ENCODE measurements at regions not wholly inside any gene's neighbourhood (a gene's known extent, or its start where the extent isn't known, plus 50 kb on each side); places are given as distances from the start of the nearest gene placed in this dataset.

- Histone ChIP-seq H3K9me3 (no peaks in the 10 kb centered on the region), H3K27me3 (replicated peaks; ENCODE audit: control insufficient read depth, insufficient read depth, low read length) (no peaks in the 10 kb centered on the region), H3K36me3 (ENCODE audit: control insufficient read depth, insufficient read depth, low read length) (no peaks in the 10 kb centered on the region), H3K4me3 (ENCODE audit: low read depth, low read length) (no peak overlapping the region), H3K4me1 (no peaks in the 10 kb centered on the region)
- no peak for DNase-seq
- Mint-ChIP-seq H3K4me3 (ENCODE audit: unreplicated experiment) (no peak overlapping the region), H3K4me1 (ENCODE audit: low read depth, unreplicated experiment) (no peaks in the 10 kb centered on the region), H3K27me3 (ENCODE audit: insufficient read depth, unreplicated experiment) (peaks cover 8% of the 10 kb centered on the region), H3K9me3 (ENCODE audit: unreplicated experiment) (no peaks in the 10 kb centered on the region), H3K27ac (ENCODE audit: unreplicated experiment) (no peak overlapping the region), H3K36me3 (ENCODE audit: insufficient read depth, unreplicated experiment) (no peaks in the 10 kb centered on the region)
- no peak for TF ChIP-seq CTCF (IDR thresholded peaks at IDR 0.05; ENCODE audit: insufficient read depth in 1 of 2, low read depth in 1 of 2, low read length in 1 of 2, severe bottlenecking in 1 of 2, unreplicated experiment in 1 of 2)
- ChIA-PET CTCF (interaction anchor here (1.0 to 1.1 kb wide), 2 partner anchors 33 to 55 kb away, joined by 3 read pairs; no protein-coding TSS in a partner anchor), POLR2A (no interaction called here)
- no TSS peak for BruUV-seq (replicated peaks)
- intact Hi-C loops (cut with micrococcal nuclease; ENCODE audit: unreplicated experiment), result no loop called here
These were observed 278.0 kb downstream of the CCSER2 start for GRCh38 chr10:84606428-84606827.

DNA sequence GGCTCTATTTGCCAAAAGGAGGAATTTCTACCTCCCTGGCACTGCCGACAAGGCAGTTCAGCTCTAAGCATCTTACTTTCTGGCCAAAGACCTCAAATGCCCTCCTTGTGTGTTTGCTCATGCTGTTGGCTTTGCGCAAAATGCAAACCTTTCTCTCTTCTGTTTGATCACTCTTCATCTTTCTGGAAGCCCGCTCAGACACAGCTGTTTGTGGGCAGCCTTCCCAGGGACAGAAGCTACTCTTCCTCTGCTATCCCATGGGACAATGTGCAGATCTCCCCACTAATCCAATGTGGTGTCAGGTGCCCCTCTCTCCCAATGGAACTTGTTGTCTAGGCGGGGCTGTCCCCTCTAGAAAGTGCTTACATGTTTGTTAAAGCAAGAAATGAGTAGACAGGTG, 278.7 kb downstream of the CCSER2 start:
- intact Hi-C loops (cut with micrococcal nuclease; ENCODE audit: unreplicated experiment), result no loop called here
- no TSS peak for BruUV-seq (replicated peaks)
- no peaks in the 10 kb centered on the region for H3K9me3 Mint-ChIP-seq (ENCODE audit: unreplicated experiment)
- Histone ChIP-seq H3K4me3 (ENCODE audit: low read depth, low read length) (no peak overlapping the region), H3K27me3 (replicated peaks; ENCODE audit: control insufficient read depth, insufficient read depth, low read length) (no peaks in the 10 kb centered on the region), H3K9me3 (no peaks in the 10 kb centered on the region), H3K4me1 (no peaks in the 10 kb centered on the region), H3K36me3 (ENCODE audit: control insufficient read depth, insufficient read depth, low read length) (no peaks in the 10 kb centered on the region)
- H3K27ac Mint-ChIP-seq (ENCODE audit: unreplicated experiment), result no peak overlapping the region
- no peak for DNase-seq
- ChIA-PET CTCF (interaction anchor here (1.0 kb wide), 1 partner anchor 33 kb away, joined by 3 read pairs; no protein-coding TSS in a partner anchor), POLR2A (no interaction called here)
- H3K4me3 Mint-ChIP-seq (ENCODE audit: unreplicated experiment), result no peak overlapping the region
- no peaks in the 10 kb centered on the region for H3K4me1 Mint-ChIP-seq (ENCODE audit: low read depth, unreplicated experiment)
- H3K36me3 Mint-ChIP-seq (ENCODE audit: insufficient read depth, unreplicated experiment), result no peaks in the 10 kb centered on the region
- TF ChIP-seq CTCF (IDR thresholded peaks at IDR 0.05; ENCODE audit: insufficient read depth in 1 of 2, low read depth in 1 of 2, low read length in 1 of 2, severe bottlenecking in 1 of 2, unreplicated experiment in 1 of 2), result no peak
- peaks cover 8% of the 10 kb centered on the region for H3K27me3 Mint-ChIP-seq (ENCODE audit: insufficient read depth, unreplicated experiment)

DNA sequence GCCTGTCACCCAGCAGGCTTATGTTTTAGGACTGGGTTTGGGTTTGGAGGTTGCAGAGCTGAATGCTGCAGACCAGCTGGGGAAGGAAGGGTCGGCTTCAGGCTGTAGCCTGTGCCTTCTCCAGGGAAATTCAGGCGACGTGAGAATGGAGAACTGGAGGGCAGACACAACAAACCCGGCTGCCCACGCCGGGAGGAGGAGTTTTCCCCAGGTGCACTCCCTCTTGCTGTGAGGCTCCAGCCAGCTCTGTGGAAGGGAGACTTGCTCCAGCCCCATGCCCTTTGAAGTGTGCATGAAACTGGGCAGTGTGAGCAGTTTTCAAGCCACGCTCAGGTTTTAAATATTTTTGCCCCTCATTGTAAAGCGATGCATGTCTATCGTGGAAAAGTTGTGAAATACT, 279.1 kb downstream of the CCSER2 start:
- TF ChIP-seq CTCF (IDR thresholded peaks at IDR 0.05; ENCODE audit: insufficient read depth in 1 of 2, low read depth in 1 of 2, low read length in 1 of 2, severe bottlenecking in 1 of 2, unreplicated experiment in 1 of 2), result no peak
- H3K4me1 Mint-ChIP-seq (ENCODE audit: low read depth, unreplicated experiment), result no peaks in the 10 kb centered on the region
- no TSS peak for BruUV-seq (replicated peaks)
- CTCF ChIA-PET, result no interaction called here
- H3K27me3 Mint-ChIP-seq (ENCODE audit: insufficient read depth, unreplicated experiment), result peaks cover 8% of the 10 kb centered on the region
- no peaks in the 10 kb centered on the region for H3K9me3 Mint-ChIP-seq (ENCODE audit: unreplicated experiment)
- Histone ChIP-seq H3K27me3 (replicated peaks; ENCODE audit: control insufficient read depth, insufficient read depth, low read length) (no peaks in the 10 kb centered on the region), H3K36me3 (ENCODE audit: control insufficient read depth, insufficient read depth, low read length) (no peaks in the 10 kb centered on the region), H3K4me1 (no peaks in the 10 kb centered on the region), H3K9me3 (no peaks in the 10 kb centered on the region), H3K4me3 (ENCODE audit: low read depth, low read length) (no peak overlapping the region)
- POLR2A ChIA-PET, result no interaction called here
- H3K4me3 Mint-ChIP-seq (ENCODE audit: unreplicated experiment), result no peak overlapping the region
- no peaks in the 10 kb centered on the region for H3K36me3 Mint-ChIP-seq (ENCODE audit: insufficient read depth, unreplicated experiment)
- no peak overlapping the region for H3K27ac Mint-ChIP-seq (ENCODE audit: unreplicated experiment)
- intact Hi-C loops (cut with micrococcal nuclease; ENCODE audit: unreplicated experiment), result no loop called here
- no peak for DNase-seq

All from Caco-2 (cell line).